Activated T-cell treated with anti-CD3 and anti-CD28 coated beads, Interleukin-2, amount 50 U/mL, for 4 hours (primary cell): ENCODE measurements at regions not wholly inside any gene's neighbourhood (a gene's known extent, or its start where the extent isn't known, plus 50 kb on each side); places are given as distances from the start of the nearest gene placed in this dataset.
A peak's percentile ranks its signal among the peaks of the same experiment; 100 is the strongest.

ENCODE experiments used
- ATAC-seq, 2 donors: fragments of 200-7000 bp; cut with Tn5 transposase; one replicate each; pipeline ENCODE4 v1.10.0; 2021
- DNase-seq: peaks from one replicate; pipeline ENCODE4 v3.0.0-alpha.2; 2020
- H3K27me3 Mint-ChIP-seq: one replicate; pipeline ENCODE4 v1.8.0; 2021; ENCODE audit warnings: low read depth, mixed read lengths
- H3K36me3 Mint-ChIP-seq: one replicate; pipeline ENCODE4 v1.8.0; 2022; ENCODE audit warnings: mixed read lengths; ENCODE audit not compliant: insufficient read depth
- H3K4me1 Mint-ChIP-seq: one replicate; pipeline ENCODE4 v1.8.0; 2021; ENCODE audit warnings: low read depth, mixed read lengths
- H3K4me3 Mint-ChIP-seq: one replicate; pipeline ENCODE4 v1.8.0; 2021; ENCODE audit warnings: mild to moderate bottlenecking, moderate library complexity, mixed read lengths
- H3K9me3 Mint-ChIP-seq: one replicate; pipeline ENCODE4 v1.8.0; 2021; ENCODE audit warnings: mixed read lengths

DNA sequence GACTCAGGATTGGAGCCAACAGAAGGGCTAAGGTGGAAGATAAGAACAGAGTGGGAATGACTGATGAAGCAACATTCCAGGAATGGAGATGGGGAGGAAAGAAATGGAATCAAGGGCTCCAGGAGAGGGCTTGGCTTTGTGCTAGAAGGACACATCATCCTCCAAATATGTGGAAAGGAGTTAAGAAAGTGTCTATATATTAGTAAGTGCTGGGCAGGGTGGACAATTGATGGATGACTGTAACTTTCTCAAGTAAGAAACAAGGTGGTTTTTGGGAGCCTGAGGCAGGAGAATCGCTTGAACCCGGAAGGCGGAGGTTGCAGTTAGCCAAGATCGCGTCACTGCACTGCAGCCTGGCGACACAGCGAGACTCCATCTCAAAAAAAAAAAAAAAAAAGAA is 71.6 kb upstream of the NFKB1 start:
- ATAC-seq (no peak), DNase-seq (no peak)
- Mint-ChIP-seq H3K9me3 (no peaks in the 10 kb centered on the region), H3K4me1 (peaks cover 4% of the 10 kb centered on the region), H3K4me3 (peak overlapping the region; percentile 17), H3K36me3 (no peaks in the 10 kb centered on the region), H3K27me3 (no peaks in the 10 kb centered on the region)

DNA sequence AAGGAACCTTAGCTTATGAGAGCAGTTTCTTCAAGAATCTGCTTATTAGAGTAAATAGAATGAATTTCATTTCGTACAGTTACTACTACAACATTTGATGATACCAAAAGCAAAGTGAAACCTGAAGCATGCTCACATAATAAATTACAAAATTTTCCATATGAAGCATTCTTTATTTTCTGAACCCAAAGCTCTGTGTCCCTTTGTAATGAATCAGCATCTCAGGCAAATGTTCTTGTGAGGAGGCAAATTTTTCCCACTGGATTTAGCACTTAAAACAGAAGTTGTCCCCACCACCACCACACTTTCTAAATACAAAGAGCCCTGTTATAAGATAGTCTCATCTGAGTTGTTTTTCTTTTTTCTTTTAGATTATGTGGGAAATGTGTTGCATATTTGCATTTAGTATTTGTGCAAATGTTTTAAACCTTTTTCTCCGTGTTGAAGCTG is 70.7 kb upstream of the NFKB1 start:
- Mint-ChIP-seq H3K4me1 (peaks cover 4% of the 10 kb centered on the region), H3K27me3 (no peaks in the 10 kb centered on the region), H3K36me3 (no peaks in the 10 kb centered on the region), H3K9me3 (no peaks in the 10 kb centered on the region), H3K4me3 (peak overlapping the region; percentile 92)
- DNase-seq: no peak
- ATAC-seq: no peak

DNA sequence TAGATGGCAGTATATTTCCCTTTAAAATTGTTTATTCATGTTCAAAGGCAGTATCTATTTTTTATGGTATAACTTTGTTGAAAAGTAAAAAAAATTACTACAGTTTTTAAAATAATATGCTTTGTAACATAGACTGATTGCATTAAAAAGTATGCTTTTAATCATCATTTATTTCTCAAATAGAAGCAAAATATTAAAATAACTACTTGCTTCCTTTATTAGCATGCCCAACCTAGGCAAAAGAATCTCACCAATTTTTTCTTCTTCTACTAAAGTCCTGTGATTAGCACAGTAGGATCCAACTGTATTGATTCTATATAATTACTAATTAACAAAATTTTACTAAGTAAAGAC is 69.6 kb upstream of the NFKB1 start:
- Mint-ChIP-seq H3K4me3 (peak overlapping the region; percentile 92), H3K27me3 (no peaks in the 10 kb centered on the region), H3K36me3 (no peaks in the 10 kb centered on the region), H3K4me1 (peaks cover 4% of the 10 kb centered on the region), H3K9me3 (no peaks in the 10 kb centered on the region)
- no peak for ATAC-seq
- DNase-seq: no peak

DNA sequence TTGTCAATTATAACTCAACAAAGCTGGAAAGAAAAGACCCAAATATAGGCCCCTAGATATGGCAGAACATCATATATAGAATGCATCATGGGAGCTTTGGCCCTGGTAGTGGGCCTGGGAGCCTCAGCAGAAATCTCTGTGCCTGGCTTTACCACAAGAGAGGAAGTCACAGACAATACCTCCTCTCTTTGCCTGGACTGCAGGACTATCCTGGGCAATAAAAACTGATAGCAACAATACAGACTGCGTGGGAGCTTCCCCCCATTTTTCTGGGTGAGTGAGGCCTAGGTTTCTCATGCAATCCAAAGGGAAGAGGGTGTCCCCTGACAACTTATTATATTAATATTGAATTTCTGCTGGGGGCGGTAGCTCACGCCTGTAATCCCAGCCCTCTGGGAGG is 64.0 kb upstream of the NFKB1 start:
- no peak overlapping the region for H3K4me3 Mint-ChIP-seq
- H3K27me3 Mint-ChIP-seq: no peaks in the 10 kb centered on the region
- H3K9me3 Mint-ChIP-seq: no peaks in the 10 kb centered on the region
- H3K36me3 Mint-ChIP-seq: no peaks in the 10 kb centered on the region
- DNase-seq (no peak), ATAC-seq (no peak)
- no peaks in the 10 kb centered on the region for H3K4me1 Mint-ChIP-seq

DNA sequence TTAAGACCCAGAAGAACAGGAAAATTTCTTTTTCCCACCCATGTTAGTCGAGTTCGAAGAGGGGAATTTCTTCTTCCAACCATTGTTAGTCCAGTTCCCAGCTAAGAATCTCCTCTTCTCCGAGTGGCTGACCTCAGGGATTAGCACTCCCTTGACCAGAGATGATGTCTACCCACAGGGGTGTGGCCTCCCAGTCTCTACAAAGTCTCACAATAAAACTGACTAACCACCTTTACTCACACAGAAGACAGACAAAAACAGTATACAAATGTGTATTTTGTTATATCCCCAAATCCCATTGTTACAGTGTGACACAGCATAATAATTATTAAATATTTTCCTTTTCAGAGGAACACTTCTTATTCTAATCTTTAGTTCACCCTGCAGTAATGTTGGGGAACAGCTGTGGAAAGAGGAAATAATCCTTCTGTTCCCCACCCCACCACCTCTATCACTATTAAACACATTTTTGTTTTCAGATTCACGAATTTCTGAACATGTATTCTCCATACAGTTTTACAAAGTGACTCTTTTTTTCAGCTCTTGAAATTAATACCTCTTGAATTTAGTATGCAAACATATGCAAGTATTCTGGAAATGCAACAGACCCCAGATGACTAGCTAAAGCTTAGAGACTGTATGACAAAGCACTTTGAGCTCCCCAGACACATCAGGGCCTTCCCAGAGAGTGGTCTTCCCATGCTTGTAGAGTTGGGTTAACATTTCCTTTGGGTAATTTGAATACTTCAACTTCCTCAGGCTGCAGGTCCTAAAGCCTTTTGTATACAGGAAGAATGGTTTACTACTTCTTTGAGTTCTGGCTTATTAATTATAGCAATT is 62.5 kb upstream of the NFKB1 start:
- DNase-seq (no peak), ATAC-seq (no peak)
- H3K36me3 Mint-ChIP-seq: no peaks in the 10 kb centered on the region
- no peaks in the 10 kb centered on the region for H3K4me1 Mint-ChIP-seq
- H3K9me3 Mint-ChIP-seq: no peaks in the 10 kb centered on the region
- no peak overlapping the region for H3K4me3 Mint-ChIP-seq
- H3K27me3 Mint-ChIP-seq: no peaks in the 10 kb centered on the region

DNA sequence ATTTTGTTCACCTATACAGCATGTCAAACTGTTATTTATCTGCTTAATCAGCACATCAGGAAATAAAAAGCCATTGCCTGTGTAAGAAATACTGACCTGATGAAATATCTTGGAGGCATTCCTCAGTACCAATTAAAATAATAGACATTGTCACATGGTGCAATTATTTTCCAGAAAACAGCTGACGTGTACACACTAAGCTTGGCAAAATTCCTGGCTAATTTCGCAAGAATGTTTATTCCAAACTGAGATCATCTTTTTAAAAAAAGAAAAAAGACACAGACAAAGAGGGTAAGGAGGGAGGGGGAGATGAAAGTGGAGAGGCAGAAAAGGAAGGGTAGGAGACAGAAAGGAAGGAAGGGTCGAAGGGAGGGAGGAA is 61.9 kb upstream of the NFKB1 start:
- H3K4me3 Mint-ChIP-seq: no peak overlapping the region
- H3K4me1 Mint-ChIP-seq: no peaks in the 10 kb centered on the region
- H3K9me3 Mint-ChIP-seq: no peaks in the 10 kb centered on the region
- ATAC-seq (no peak), DNase-seq (no peak)
- no peaks in the 10 kb centered on the region for H3K27me3 Mint-ChIP-seq
- H3K36me3 Mint-ChIP-seq: no peaks in the 10 kb centered on the region

DNA sequence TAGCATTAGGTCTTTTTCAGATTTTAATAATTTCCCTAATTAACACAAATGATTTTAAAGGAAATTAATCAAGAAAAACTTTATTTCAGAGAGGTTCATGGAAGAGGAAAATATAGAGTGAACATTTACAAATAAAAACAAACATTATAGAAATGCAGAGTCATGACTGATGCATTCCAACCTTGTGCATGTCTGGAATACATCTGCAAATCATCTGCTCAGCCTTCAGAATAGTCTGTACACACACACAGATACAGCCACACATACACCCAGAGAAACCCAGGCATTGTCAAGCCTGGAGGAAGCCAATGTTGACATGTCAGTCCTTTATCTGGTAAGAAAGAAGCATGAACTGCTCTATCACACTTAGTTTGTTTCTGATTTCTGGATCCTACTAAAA is 61.3 kb upstream of the NFKB1 start:
- Mint-ChIP-seq H3K9me3 (no peaks in the 10 kb centered on the region), H3K36me3 (no peaks in the 10 kb centered on the region), H3K4me3 (no peak overlapping the region), H3K4me1 (no peaks in the 10 kb centered on the region), H3K27me3 (no peaks in the 10 kb centered on the region)
- no peak for DNase-seq
- ATAC-seq: no peak

DNA sequence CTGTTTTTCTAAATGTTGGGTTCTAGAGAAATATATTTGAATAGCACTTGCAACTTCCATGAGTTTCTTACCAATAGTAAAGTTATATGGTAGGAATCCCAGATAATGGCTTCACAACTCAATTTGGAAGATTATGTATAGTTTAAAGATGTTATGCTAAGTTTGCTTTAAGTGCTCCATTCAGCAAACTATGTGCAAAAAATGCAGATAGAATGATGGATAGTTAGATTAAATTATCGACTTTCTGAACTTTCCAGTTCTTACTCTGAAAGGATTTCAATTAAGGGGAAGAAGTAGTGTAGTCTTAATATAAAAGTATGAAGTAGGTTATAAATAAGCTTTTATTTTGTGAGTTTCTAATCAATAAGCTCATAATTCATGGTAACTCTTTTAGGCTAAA is 60.7 kb upstream of the NFKB1 start:
- ATAC-seq (no peak), DNase-seq (no peak)
- no peaks in the 10 kb centered on the region for H3K27me3 Mint-ChIP-seq
- no peaks in the 10 kb centered on the region for H3K9me3 Mint-ChIP-seq
- no peaks in the 10 kb centered on the region for H3K4me1 Mint-ChIP-seq
- H3K4me3 Mint-ChIP-seq: no peak overlapping the region
- no peaks in the 10 kb centered on the region for H3K36me3 Mint-ChIP-seq

DNA sequence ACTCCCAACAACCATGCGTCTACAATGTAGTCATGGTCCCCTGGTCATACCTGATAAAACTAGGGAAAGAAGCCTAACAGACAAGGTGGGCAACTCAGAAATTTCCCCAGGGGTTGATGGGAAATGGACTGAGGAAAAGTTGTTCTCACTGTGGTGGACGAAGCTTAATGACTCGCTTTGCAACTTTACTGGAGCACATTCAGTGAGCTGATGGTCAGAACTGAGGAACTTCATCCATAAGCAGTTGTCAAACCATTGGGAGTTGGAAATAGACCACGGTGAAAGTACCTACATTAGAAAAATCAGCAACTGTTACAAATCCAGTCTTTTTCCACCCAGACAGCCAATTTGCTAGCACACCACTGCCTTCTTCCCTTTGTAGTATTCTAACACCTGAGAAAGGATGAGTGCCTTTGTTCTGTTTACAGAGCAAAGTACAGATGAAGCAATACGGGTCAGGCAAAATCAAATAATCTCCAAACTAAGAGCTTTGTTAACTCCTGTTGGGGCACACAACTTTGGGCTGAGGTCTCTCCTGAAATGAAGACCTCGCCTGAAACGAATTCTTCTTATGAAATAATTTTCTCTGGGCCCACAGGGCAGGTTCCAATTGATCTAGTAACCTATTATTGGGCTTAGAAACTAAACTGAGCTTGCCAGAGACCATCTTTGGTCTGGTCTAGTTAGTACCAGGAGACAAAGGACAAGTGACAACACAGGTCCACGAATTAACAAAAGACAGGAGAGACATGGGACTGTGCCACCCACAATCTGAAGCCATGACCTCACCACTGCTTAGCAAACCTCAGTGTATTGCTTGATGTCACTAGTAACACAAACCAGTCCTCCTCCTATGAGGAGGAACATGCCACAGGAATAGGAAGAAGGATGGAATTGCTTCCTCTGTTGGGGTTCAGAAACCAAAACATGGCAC is 58.9 kb upstream of the NFKB1 start:
- no peak overlapping the region for H3K4me3 Mint-ChIP-seq
- no peaks in the 10 kb centered on the region for H3K9me3 Mint-ChIP-seq

DNA sequence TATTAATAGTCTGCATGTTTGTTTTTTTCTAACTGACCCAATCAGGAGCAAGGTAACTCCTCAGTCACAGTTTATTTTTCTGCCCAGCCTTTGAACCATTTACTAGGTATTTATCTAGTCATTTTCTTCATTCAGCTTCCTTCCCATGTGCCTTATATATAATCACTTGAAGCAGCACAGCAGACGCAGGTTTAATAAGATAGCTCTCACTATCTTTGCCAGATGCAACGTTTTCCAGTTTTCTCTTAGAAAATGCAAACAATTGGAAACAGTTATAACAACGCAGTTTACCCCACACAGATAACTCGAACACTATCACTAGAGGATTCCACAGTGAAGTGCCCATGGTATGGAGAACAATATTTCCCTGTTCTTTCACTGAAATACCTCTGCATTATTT is 56.4 kb upstream of the NFKB1 start:
- peaks cover 7% of the 10 kb centered on the region for H3K4me1 Mint-ChIP-seq

More for the DNA sequence above, 58.9 kb upstream of the NFKB1 start:
- H3K4me1 Mint-ChIP-seq: peaks cover 4% of the 10 kb centered on the region
- H3K36me3 Mint-ChIP-seq: no peaks in the 10 kb centered on the region
- DNase-seq: no peak
- H3K27me3 Mint-ChIP-seq: no peaks in the 10 kb centered on the region
- ATAC-seq: no peak

DNA sequence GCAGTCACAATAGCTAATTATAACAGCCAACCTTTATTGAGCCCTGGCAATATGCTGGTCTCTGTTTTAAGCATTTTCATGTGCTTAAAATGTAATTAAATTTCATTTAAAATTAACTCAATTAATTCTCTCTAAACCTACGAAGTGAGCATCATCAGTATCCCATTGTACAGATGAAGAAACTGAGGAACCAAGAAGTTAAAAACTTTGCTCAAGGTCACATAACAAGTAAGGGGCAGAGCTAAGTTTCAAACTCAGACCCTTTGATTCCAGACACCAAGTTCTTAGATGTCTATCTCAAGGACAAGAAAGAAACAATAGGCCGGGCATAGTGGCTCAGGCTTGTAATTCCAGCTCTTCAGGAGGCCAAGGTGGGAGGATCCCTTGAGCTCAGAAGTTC is 55.9 kb upstream of the NFKB1 start:
- Mint-ChIP-seq H3K9me3 (no peaks in the 10 kb centered on the region), H3K36me3 (no peaks in the 10 kb centered on the region), H3K27me3 (no peaks in the 10 kb centered on the region), H3K4me3 (no peak overlapping the region), H3K4me1 (peaks cover 10% of the 10 kb centered on the region)
- DNase-seq: no peak
- no peak for ATAC-seq

More for the DNA sequence above, 56.4 kb upstream of the NFKB1 start:
- Mint-ChIP-seq H3K4me3 (no peak overlapping the region), H3K27me3 (no peaks in the 10 kb centered on the region), H3K36me3 (no peaks in the 10 kb centered on the region), H3K9me3 (no peaks in the 10 kb centered on the region)
- no peak for DNase-seq
- ATAC-seq: no peak

DNA sequence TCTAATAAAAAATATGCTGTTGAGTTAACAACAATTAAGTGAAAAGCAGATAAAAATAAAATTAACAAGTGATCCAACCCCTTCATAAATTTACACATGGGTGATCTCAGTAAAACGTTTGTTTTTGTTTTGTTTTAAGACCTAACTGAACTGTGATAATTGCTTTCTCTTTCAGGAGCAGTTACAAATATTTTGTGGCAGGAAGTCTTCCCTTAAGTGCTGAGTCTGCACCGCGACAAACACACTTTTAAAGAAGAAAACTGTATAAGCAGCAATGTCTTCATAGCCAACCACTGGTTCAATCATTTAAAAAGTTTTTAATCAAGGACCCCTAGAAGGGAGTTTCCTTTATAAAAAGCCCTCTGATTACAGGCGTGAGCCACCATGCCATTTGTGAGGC is 53.7 kb upstream of the NFKB1 start:
- no peak overlapping the region for H3K4me3 Mint-ChIP-seq
- no peaks in the 10 kb centered on the region for H3K27me3 Mint-ChIP-seq
- H3K9me3 Mint-ChIP-seq: no peaks in the 10 kb centered on the region
- peaks cover 16% of the 10 kb centered on the region for H3K4me1 Mint-ChIP-seq
- ATAC-seq: no peak
- no peaks in the 10 kb centered on the region for H3K36me3 Mint-ChIP-seq
- DNase-seq: no peak

DNA sequence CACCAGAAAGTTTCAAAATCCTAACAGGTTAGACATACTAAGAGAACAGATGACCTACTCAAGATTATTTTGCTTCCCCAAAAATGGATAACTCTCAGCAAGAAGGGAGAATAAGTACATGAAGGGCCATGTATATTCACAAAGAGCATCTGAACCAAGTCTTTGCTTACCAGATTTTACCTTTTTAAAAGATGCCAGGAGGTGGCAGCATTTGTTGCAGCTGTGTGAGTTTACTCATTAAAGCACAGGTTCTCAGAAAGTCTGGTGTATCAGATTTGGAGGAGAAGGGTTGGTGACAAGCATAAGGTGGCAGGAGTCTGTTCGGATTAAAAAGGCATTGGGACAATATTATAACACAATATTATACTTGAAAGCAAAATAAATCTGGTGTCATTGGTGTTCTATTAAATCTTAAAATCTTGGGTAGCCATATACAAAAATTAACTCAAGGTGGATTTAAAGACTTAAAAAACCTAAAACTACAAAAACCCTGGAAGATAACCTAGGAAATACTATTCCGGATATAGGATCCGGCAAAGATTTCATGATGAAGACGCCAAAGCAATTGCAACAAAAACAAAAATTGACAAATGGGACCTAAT is 51.3 kb upstream of the NFKB1 start:
- Mint-ChIP-seq H3K36me3 (no peaks in the 10 kb centered on the region), H3K4me3 (no peak overlapping the region), H3K4me1 (peaks cover 21% of the 10 kb centered on the region), H3K9me3 (no peaks in the 10 kb centered on the region), H3K27me3 (no peaks in the 10 kb centered on the region)
- DNase-seq (peak; percentile 32), ATAC-seq (peak; percentile 66 to 73)

DNA sequence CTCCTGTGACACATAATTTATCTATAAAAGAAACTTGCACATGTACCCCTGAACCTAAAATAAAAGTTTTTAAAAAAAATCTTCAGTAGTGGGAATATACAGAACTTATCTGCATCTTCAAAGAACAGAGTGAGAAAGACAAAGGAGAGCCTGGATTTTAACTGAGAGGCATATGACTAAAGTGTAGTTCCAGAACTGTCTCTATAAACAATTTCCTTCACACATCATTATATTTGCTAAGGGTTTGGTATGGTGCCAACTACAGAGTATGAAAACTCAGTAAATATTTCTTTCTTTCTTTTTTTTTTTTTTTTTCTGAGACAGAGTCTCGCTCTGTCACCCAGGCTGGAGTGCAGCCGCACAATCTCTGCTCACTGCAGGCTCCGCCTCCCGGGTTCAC is 49.9 kb upstream of the NFKB1 start:
- Mint-ChIP-seq H3K4me3 (no peak overlapping the region), H3K9me3 (no peaks in the 10 kb centered on the region), H3K36me3 (no peaks in the 10 kb centered on the region), H3K27me3 (no peaks in the 10 kb centered on the region), H3K4me1 (peaks cover 21% of the 10 kb centered on the region)
- ATAC-seq: peak in 1 of 2 donors; percentile 12
- no peak for DNase-seq
